Adrenal gland (tissue), 9 donors: ENCODE measurements at regions not wholly inside any gene's neighbourhood (a gene's known extent, or its start where the extent isn't known, plus 50 kb on each side); places are given as distances from the start of the nearest gene placed in this dataset.
A peak's percentile ranks its signal among the peaks of the same experiment; 100 is the strongest.

Experiments used
- DNase-seq, 7 donors: peaks; one replicate each; pipeline ENCODE4 v3.0.0-alpha.2; 2019 to 2020
- H3K27ac ChIP-seq, 5 donors: fragments of 200-600 bp; sonication (generic) in 4 of 5; 1 replicate in 3 of 5; 2 replicates in 2 of 5; pipeline versions ENCODE4 v1.5.1 to v1.8.0; 2016 to 2020; ENCODE audit warnings: mild to moderate bottlenecking in 1 of 5
- H3K27me3 ChIP-seq: fragments of 200-600 bp; 2 replicates; pipeline ENCODE4 v1.8.0; 2021
- H3K36me3 ChIP-seq, 2 donors: fragments of 200-600 bp; replicated peaks in 1 of 2; 1 replicate in 1 of 2; 2 replicates in 1 of 2; pipeline versions ENCODE4 v1.5.1 to v1.8.0; 2018 to 2022
- H3K4me1 ChIP-seq, 2 donors: fragments of 200-600 bp; replicated peaks in 1 of 2; 1 replicate in 1 of 2; 2 replicates in 1 of 2; pipeline versions ENCODE4 v1.5.1 to v1.8.0; 2018 to 2021
- H3K4me3 ChIP-seq, 4 donors: fragments of 200-600 bp; sonication (generic) in 3 of 4; one replicate each; pipeline ENCODE4 v1.5.1; 2016 to 2018
- H3K9me3 ChIP-seq, 3 donors: fragments of 200-600 bp; sonication (generic) in 1 of 3; replicated peaks in 1 of 3; 1 replicate in 2 of 3; 2 replicates in 1 of 3; pipeline versions ENCODE4 v1.5.1 to v1.8.0; 2016 to 2021
- POLR2A ChIP-seq, 2 donors: fragments of 450-650 bp; IDR thresholded peaks; one replicate each; pipeline ENCODE4 v1.6.1; 2017; ENCODE audit warnings: antibody characterized with exemption in 2 of 2, mild to moderate bottlenecking in 2 of 2, moderate library complexity in 1 of 2
- WGBS, 4 donors: extraction: QIAGEN DNeasy Blood & Tissue Kit in 2 of 4; methylation state at CpG; one replicate each; pipeline versions ENCODE4 v1.1.5 to v1.1.7; 2013 to 2017; 5-methylcytosine and 5-hydroxymethylcytosine counted together
- intact Hi-C, 2 donors: fragments of 100-400 bp; cut with DNase I; formaldehyde crosslinking; loops; one replicate each; pipeline versions ENCODE4 v1.14.1 to v1.15.0; 2022 to 2023
- TF ChIP-seq, protein P1 (sequence below), 6 experiments: fragments of 450-650 bp in 4 of 6; fragments of 200-600 bp in 2 of 6; sonication (generic) in 1 of 6; IDR thresholded peaks; 1 replicate in 5 of 6; 2 replicates in 1 of 6; pipeline versions ENCODE4 v1.5.1 to v1.8.0; 2016 to 2021; ENCODE audit warnings: antibody characterized with exemption in 6 of 6, mild to moderate bottlenecking in 2 of 6, moderate library complexity in 1 of 6
- donor health status: healthy with polysubstance abuse.
- donor health status: Bipolar disorder and iron deficiency.
- donor health status: DM: yes; HTN: yes; CAD: no.
- donor health status: DM: no; HTN: no; CAD: no.
- donor health status: DM: no; HTN: no; CAD: no.

DNA sequence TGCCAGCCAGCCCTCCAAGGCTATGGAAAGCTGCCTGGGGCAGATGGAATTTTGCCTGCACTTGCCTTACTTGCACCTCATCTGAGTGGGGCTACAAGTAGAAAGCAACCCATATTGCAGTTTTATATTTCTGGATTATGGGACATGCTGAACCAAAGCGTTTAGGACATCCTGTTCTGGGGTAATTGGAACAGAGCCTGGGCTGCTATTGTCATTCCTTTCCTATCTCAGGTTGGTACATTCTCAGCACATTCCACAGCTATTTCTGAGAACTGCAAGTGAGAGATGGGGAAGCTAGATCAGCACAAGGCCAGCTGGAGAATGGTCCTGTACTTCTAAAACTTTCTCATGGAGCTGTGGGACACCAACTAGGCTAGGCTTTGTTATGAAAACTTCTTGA lies 713.8 kb downstream of the KCNT2 start:
- WGBS, 4 donors, result 28 to 50% (median 32%) methylated on average over 1 of the region's 1 CpG
- Histone ChIP-seq H3K9me3 (no peaks in the 10 kb centered on the region), H3K27me3 (no peaks in the 10 kb centered on the region), H3K27ac (peak overlapping the region in 1 of 5 donors; percentile 40), H3K36me3 (no peaks in the 10 kb centered on the region), H3K4me3 (no peak overlapping the region), H3K4me1 (no peaks in the 10 kb centered on the region)
- intact Hi-C loops, result no loop called here
- peak in 3 of 7 donors; percentile 13 to 53 (median 16) for DNase-seq
- TF ChIP-seq, protein P1, sequence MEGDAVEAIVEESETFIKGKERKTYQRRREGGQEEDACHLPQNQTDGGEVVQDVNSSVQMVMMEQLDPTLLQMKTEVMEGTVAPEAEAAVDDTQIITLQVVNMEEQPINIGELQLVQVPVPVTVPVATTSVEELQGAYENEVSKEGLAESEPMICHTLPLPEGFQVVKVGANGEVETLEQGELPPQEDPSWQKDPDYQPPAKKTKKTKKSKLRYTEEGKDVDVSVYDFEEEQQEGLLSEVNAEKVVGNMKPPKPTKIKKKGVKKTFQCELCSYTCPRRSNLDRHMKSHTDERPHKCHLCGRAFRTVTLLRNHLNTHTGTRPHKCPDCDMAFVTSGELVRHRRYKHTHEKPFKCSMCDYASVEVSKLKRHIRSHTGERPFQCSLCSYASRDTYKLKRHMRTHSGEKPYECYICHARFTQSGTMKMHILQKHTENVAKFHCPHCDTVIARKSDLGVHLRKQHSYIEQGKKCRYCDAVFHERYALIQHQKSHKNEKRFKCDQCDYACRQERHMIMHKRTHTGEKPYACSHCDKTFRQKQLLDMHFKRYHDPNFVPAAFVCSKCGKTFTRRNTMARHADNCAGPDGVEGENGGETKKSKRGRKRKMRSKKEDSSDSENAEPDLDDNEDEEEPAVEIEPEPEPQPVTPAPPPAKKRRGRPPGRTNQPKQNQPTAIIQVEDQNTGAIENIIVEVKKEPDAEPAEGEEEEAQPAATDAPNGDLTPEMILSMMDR (IDR thresholded peaks at IDR 0.05), result no peak
- TF ChIP-seq POLR2A (IDR thresholded peaks at IDR 0.05), result no peak

DNA sequence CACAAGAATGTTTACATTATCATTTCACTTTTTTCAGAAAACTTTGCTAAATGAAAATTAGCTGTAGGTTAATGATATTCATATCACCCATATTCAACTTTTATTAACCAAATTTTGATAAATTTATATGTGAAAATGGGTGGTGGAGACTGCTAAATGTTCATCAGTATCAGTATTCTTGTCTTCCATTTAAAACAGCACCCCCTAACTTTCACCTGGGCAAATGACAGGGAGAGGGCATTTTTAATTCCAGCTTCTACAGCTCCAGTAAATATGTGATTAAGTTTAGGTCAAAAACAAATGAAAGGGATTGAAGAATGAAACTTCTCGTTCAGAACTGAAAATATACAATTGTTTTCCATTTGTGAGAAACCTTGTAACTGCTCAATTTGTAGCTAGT lies 722.2 kb downstream of the KCNT2 start:
- H3K27ac ChIP-seq, result no peak overlapping the region
- WGBS, 4 donors, result 46 to 84% (median 69%) methylated on average over 1 of the region's 1 CpG
- intact Hi-C loops, result no loop called here
- no peaks in the 10 kb centered on the region for H3K9me3 ChIP-seq
- H3K36me3 ChIP-seq, result no peaks in the 10 kb centered on the region
- no peak for DNase-seq
- H3K27me3 ChIP-seq, result no peaks in the 10 kb centered on the region
- H3K4me1 ChIP-seq, result no peaks in the 10 kb centered on the region
- TF ChIP-seq POLR2A (IDR thresholded peaks at IDR 0.05), result no peak
- TF ChIP-seq, protein P1 (IDR thresholded peaks at IDR 0.05), result no peak
- H3K4me3 ChIP-seq, result no peak overlapping the region

DNA sequence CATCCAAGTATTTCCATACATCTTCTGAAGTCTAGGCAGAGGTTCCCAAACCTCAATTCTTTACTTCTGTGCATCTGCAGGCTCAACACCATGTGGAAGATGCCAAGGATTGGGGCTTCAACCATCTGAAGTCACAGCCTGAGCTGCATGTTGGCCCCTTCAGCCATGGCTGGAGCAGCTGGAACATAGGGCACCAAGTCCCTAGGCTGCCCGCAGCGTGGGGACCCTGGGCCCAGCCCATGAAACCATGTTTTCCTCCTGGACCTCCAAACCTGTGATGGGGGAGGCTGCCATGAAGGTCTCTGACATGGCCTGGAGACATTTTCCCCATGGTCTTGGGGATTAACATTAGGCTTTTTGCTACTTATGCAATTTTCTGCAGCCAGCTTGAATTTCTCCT lies 729.8 kb downstream of the KCNT2 start:
- H3K4me1 ChIP-seq, result no peaks in the 10 kb centered on the region
- H3K4me3 ChIP-seq, result no peak overlapping the region
- intact Hi-C loops, result no loop called here
- H3K36me3 ChIP-seq, result no peaks in the 10 kb centered on the region
- no peaks in the 10 kb centered on the region for H3K27me3 ChIP-seq
- H3K27ac ChIP-seq, result no peak overlapping the region
- 72 to 100% (median 87%) methylated on average over 2 of the region's 2 CpGs for WGBS, 4 donors
- TF ChIP-seq POLR2A (IDR thresholded peaks at IDR 0.05), result no peak
- TF ChIP-seq, protein P1 (IDR thresholded peaks at IDR 0.05), result no peak
- DNase-seq, result no peak
- no peaks in the 10 kb centered on the region for H3K9me3 ChIP-seq

DNA sequence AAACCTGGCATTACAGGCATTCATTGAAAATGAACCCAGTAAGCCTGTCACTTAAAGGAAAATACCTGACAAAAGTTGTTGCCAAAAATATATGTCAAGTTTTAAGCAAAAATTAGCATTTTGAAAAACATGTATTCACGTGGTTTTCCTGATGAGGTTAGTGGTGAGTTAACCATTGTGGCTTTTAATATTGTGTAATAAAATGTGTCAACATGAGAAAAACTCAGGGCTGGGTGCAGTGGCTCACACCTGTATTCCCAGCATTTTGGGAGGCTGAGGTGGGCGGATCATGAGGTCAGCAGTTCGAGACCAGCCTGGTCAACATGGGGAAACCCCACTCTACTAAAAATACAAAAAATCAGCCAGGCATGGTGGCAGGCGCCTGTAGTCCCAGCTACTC lies 731.4 kb downstream of the KCNT2 start:
- intact Hi-C loops, result no loop called here
- Histone ChIP-seq H3K36me3 (no peaks in the 10 kb centered on the region), H3K9me3 (no peaks in the 10 kb centered on the region), H3K4me1 (no peaks in the 10 kb centered on the region), H3K27ac (no peak overlapping the region), H3K4me3 (no peak overlapping the region), H3K27me3 (no peaks in the 10 kb centered on the region)
- WGBS, 4 donors, result 55 to 78% (median 70%) methylated on average over 4 of the region's 4 CpGs
- no peak for DNase-seq
- TF ChIP-seq, protein P1 (IDR thresholded peaks at IDR 0.05), result no peak
- TF ChIP-seq POLR2A (IDR thresholded peaks at IDR 0.05), result no peak
